SW480 (cell line): ENCODE measurements at regions not wholly inside any gene's neighbourhood (a gene's known extent, or its start where the extent isn't known, plus 50 kb on each side); places are given as distances from the start of the nearest gene placed in this dataset.
"Not testable (repeated sequence)": the region's sequence is repeated elsewhere in the genome, so short reads cannot be mapped to it uniquely, and the experiment has no call there.

Experiments used
- DNase-seq: peaks from one replicate; pipeline ENCODE4 v3.0.0-alpha.2; 2016; ENCODE audit warnings: low spot score

DNA sequence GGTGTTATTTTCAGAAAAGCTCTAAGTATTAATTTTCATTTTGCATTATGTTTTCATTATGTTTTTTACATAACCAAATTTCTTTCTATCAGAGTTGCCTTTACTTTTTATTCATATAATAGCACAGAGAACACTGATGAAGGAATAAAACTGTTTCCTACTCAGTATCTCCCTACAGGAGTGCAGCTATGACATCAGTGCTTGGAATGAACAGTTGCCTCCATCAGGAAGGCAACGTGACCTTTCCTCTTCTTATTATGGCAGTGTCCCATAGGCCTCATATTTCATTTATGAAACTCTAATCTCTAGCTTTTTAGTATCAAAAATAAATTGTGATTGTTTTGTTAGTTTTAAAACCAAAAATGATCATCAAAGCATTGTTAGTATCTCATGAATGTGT is 712.8 kb downstream of the CD109 start:
- no peak for DNase-seq

DNA sequence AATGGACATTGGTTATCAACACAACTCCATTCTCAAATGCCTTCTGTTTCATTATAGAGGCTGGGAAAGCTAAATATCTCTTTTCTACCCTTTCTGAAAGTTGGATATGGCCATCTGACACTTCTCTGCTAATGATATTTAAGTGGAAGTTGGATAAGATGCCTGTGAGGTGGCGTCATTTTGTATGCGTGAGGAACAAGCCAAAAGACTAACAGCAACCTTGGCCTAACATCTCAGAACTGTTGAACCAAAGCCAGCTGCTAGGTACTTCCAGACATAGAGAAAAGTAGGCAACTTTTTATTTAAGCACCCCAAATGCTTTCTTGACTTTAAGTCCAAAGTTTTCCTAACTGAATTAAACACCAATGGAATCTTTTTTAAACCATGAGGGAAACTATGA is 708.4 kb downstream of the CD109 start:
- DNase-seq, result no peak

- no peak for DNase-seq
Measured at GRCh38 chr6:74402781-74403180, 706.8 kb downstream of the CD109 start.

GRCh38 chr6:74378437-74378836 is 682.4 kb downstream of the CD109 start:
- not testable (repeated sequence) for DNase-seq

- no peak for DNase-seq
Measured at GRCh38 chr6:74369556-74369993, 673.6 kb downstream of the CD109 start.

- DNase-seq, result no peak
Measured at GRCh38 chr6:74368746-74369145, 672.7 kb downstream of the CD109 start.

GRCh38 chr6:74366634-74367033 is 670.6 kb downstream of the CD109 start:
- DNase-seq, result no peak

GRCh38 chr6:74362391-74362790 is 666.4 kb downstream of the CD109 start:
- DNase-seq, result no peak

- DNase-seq, result no peak
Measured at GRCh38 chr6:74357321-74357720, 661.3 kb downstream of the CD109 start.

- no peak for DNase-seq
Measured at GRCh38 chr6:74356391-74356790, 660.4 kb downstream of the CD109 start.

DNA sequence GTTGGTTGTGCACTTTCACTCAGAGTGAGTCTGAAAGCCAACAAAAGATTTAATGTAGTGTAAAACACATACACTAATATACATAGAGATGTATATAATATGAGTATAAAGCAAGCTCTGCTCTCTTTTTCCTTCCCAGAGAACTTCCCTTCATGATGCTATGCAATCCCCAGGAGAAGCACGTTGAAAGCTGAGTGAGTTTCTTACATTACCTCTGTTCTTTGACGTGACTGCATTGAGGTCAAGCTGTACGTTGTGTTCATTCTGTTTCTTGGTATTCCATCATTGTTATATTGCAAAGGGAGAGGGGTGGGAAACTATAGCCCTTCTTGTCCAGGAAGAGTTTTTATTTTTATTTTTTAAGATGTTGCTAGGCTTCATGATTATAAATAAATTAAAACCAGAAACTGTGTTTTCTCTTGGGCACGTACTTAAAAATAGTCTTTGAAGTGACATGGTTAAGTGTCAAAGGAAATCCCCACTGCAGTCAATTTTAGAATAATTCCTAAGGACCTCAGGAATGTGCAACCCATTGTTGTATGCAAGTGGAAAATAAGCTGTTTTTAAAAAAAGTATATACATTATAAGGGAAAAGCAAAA is 651.0 kb downstream of the CD109 start:
- DNase-seq, result no peak

GRCh38 chr6:74343804-74344203 is 647.8 kb downstream of the CD109 start:
- DNase-seq, result no peak

GRCh38 chr6:74343321-74343720 is 647.3 kb downstream of the CD109 start:
- not testable (repeated sequence) for DNase-seq

GRCh38 chr6:74334722-74335121 is 638.7 kb downstream of the CD109 start:
- DNase-seq, result no peak

GRCh38 chr6:74333406-74333805 is 637.4 kb downstream of the CD109 start:
- no peak for DNase-seq

DNA sequence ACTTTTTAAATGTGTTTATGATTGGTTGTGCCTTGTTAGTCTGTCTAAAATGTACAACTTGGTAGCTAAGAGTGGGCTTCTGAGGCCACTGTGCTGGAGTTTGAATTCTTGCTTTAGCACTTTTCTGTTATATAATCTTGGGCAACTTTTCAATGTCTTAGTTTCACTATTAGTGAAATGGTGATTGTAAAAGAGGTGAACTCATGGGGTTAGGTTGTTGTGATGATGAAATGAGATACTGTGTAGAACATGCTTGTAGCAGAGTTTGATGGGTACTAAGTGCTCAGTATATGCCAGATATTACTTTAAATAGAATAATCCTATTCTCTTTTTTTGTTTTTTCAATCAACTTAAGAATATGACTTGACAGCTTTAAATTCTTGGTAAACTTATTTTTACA is 624.7 kb downstream of the CD109 start:
- DNase-seq, result no peak

- DNase-seq, result no peak
Measured at GRCh38 chr6:74320074-74320473, 624.1 kb downstream of the CD109 start.

GRCh38 chr6:74319292-74319691 is 623.3 kb downstream of the CD109 start:
- DNase-seq, result no peak

DNA sequence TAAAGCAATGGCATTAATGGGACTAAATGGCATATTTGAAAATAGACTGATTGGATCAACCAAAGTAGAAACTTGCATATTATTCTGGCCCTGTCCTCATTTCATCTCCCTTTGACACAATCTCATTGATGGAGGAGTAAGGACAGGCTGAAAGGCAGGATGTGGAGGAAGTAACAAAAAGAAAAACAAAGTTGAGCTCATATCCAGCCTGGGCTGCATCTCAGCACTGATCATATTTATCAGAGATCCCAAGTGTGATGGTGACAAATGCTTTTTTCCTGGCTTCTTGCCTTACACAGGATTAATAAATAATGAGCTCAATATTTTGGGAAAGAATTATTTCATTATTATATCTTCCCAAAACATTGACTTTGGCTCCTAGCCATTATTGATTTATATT is 622.7 kb downstream of the CD109 start:
- no peak for DNase-seq

DNA sequence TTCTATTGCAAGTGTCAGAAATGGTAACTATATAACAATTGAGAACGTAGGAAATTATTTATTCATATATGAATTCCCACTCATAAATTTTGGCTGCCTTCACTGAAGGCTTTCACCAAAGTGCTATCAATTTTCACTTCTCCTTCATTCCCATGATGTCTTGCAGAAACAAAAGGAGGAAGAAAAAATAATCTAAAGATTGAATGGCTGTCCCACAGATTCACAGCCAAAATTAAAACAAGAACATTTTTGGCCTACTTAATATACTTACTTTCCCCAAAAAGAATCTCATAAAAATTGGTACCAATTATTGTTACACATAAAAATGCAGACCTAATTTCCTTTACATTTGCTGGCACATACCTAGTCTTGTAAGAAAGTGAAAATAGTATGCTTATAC is 616.1 kb downstream of the CD109 start:
- no peak for DNase-seq

DNA sequence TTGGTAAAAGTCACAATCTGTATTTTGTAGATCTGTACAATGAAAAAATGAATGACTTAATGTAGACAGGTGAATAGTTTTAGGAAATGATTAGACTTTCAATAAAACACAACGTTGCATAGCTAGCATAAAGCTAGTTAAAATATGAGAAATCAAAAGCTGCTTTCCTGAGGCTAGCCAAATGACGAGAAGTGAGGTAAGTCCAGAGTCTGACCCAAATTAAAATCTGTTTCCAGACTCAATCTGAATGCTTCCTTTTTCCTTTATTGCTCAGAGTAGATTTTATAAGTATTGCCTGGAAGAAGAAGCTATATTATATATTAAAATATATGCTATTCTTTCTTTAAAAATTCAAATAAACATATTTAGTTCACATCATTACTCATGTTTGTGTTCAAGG is 615.4 kb downstream of the CD109 start:
- DNase-seq, result no peak

DNA sequence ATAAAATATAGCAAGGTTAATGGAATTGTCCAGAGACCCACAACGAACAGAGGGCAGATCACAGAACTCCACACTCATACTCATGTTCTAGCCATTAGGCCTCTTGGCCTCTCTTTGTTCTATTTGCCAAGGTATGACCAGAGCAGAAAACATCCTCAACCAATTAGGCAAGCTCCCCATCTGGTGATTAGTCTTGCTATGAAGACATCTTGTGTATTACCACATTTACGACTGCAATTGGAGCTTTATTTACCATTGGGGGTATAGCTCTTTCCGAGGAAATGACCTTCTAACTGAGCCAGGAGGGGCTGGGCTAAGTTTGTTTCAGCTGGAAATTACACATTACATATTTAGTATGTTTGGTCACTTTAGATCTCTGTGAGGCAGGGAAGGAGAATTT is 593.9 kb downstream of the CD109 start:
- no peak for DNase-seq

- no peak for DNase-seq
Measured at GRCh38 chr6:74287932-74288331, 591.9 kb downstream of the CD109 start.

GRCh38 chr6:74287441-74287840 is 591.4 kb downstream of the CD109 start:
- no peak for DNase-seq

DNA sequence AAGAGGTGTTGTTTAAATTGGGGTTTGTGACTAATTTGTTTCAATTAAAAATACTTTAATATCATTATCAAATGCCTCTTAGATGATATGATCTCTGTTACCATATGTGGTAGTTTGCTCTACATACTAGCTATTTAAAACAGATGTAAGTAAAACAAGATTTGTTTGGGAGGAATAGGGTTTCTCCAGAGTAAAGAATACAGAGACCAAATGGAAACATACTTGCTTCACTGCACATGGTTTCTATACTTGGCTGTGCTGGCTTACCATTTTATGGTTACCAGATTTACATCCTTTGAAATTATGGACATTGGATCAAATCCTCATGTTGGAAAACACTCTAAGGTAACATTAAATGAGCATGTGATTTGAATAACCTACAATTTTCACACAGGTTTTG is 588.3 kb downstream of the CD109 start:
- no peak for DNase-seq
